Liver (tissue), 8 donors: ENCODE measurements at regions not wholly inside any gene's neighbourhood (a gene's known extent, or its start where the extent isn't known, plus 50 kb on each side); places are given as distances from the start of the nearest gene placed in this dataset.

ENCODE experiments used
- DNase-seq: peaks from one replicate; pipeline ENCODE4 v3.0.0-alpha.2; 2017; ENCODE audit warnings: low spot score
- H3K27ac ChIP-seq, 2 donors: one replicate each; pipeline ENCODE4 v1.7.0; 2013; ENCODE audit warnings: inconsistent platforms in 2 of 2, low read length in 2 of 2, control low read depth in 1 of 2, low read depth in 1 of 2, mild to moderate bottlenecking in 1 of 2
- H3K27me3 ChIP-seq, 4 donors: one replicate each; pipeline versions ENCODE4 v1.6.1 to v1.7.0; 2013; ENCODE audit warnings: low read length in 3 of 4, inconsistent platforms in 1 of 4, mild to moderate bottlenecking in 1 of 4, moderate library complexity in 1 of 4; ENCODE audit not compliant: control insufficient read depth in 4 of 4, insufficient read depth in 4 of 4
- H3K36me3 ChIP-seq, 4 donors: one replicate each; pipeline versions ENCODE4 v1.6.1 to v1.7.0; 2013; ENCODE audit warnings: low read length in 3 of 4, mild to moderate bottlenecking in 3 of 4, low read depth in 1 of 4, moderate library complexity in 1 of 4; ENCODE audit not compliant: control insufficient read depth in 4 of 4, insufficient read depth in 3 of 4
- H3K4me1 ChIP-seq, 4 donors: one replicate each; pipeline versions ENCODE4 v1.6.1 to v1.7.0; 2013; ENCODE audit warnings: low read length in 3 of 4, mild to moderate bottlenecking in 3 of 4, moderate library complexity in 1 of 4; ENCODE audit not compliant: control insufficient read depth in 4 of 4, insufficient read depth in 4 of 4
- H3K4me3 ChIP-seq, 3 donors: one replicate each; pipeline versions ENCODE4 v1.6.1 to v1.7.0; 2013; ENCODE audit warnings: low read length in 3 of 3, control low read depth in 1 of 3, low read depth in 1 of 3, mild to moderate bottlenecking in 1 of 3
- H3K9ac ChIP-seq, 2 donors: one replicate each; pipeline ENCODE4 v1.7.0; 2013; ENCODE audit warnings: low read length in 2 of 2, mild to moderate bottlenecking in 2 of 2, moderate library complexity in 2 of 2, control low read depth in 1 of 2, low read depth in 1 of 2
- H3K9me3 ChIP-seq, 4 donors: one replicate each; pipeline versions ENCODE4 v1.6.1 to v1.7.0; 2013; ENCODE audit warnings: low read length in 3 of 4; ENCODE audit not compliant: control insufficient read depth in 4 of 4
- EGR1 ChIP-seq, 2 donors: IDR thresholded peaks; 2 replicates each; pipeline ENCODE4 v1.6.1; 2016 to 2018; ENCODE audit warnings: antibody characterized with exemption in 2 of 2, low read depth in 2 of 2
- FOXA1 ChIP-seq: IDR thresholded peaks from 2 replicates; pipeline ENCODE4 v1.6.1; 2016; ENCODE audit warnings: antibody characterized with exemption
- FOXA2 ChIP-seq: IDR thresholded peaks from 2 replicates; pipeline ENCODE4 v1.6.1; 2016; ENCODE audit warnings: antibody characterized with exemption
- GABPA ChIP-seq, 2 donors: IDR thresholded peaks in 1 of 2; conservative IDR thresholded peaks in 1 of 2; 2 replicates each; pipeline ENCODE4 v1.6.1; 2016; ENCODE audit warnings: antibody characterized with exemption in 2 of 2, mild to moderate bottlenecking in 1 of 2, moderate library complexity in 1 of 2
- HNF4A ChIP-seq, 2 donors: conservative IDR thresholded peaks; 2 replicates each; pipeline ENCODE4 v1.6.1; 2016; ENCODE audit warnings: antibody characterized with exemption in 2 of 2, mild to moderate bottlenecking in 2 of 2
- HNF4G ChIP-seq: IDR thresholded peaks from 2 replicates; pipeline ENCODE4 v1.6.1; 2016; ENCODE audit warnings: antibody characterized with exemption
- JUND ChIP-seq, 2 donors: IDR thresholded peaks; 2 replicates each; pipeline ENCODE4 v1.6.1; 2016; ENCODE audit warnings: antibody characterized with exemption in 2 of 2
- NR2F2 ChIP-seq: IDR thresholded peaks from 2 replicates; pipeline ENCODE4 v1.6.1; 2016; ENCODE audit warnings: antibody characterized with exemption
- RAD21 ChIP-seq, 2 donors: IDR thresholded peaks; 2 replicates each; pipeline ENCODE4 v1.6.1; 2016; ENCODE audit warnings: antibody characterized with exemption in 2 of 2, mild to moderate bottlenecking in 2 of 2
- RXRA ChIP-seq, 2 donors: IDR thresholded peaks; 2 replicates each; pipeline ENCODE4 v1.6.1; 2017 to 2018; ENCODE audit warnings: antibody characterized with exemption in 2 of 2, mild to moderate bottlenecking in 1 of 2
- SP1 ChIP-seq: IDR thresholded peaks from 2 replicates; pipeline ENCODE4 v1.6.1; 2018; ENCODE audit warnings: antibody characterized with exemption, mild to moderate bottlenecking
- TAF1 ChIP-seq: conservative IDR thresholded peaks from 2 replicates; pipeline ENCODE4 v1.6.1; 2016; ENCODE audit warnings: antibody characterized with exemption, mild to moderate bottlenecking
- WGBS: extraction: QIAGEN DNeasy Blood & Tissue Kit; methylation state at CpG from one replicate; pipeline ENCODE4 v1.1.7; 2013; 5-methylcytosine and 5-hydroxymethylcytosine counted together
- TF ChIP-seq, protein P1 (sequence below): IDR thresholded peaks from 2 replicates; pipeline ENCODE4 v1.6.1; 2016; ENCODE audit warnings: antibody characterized with exemption
- TF ChIP-seq, protein P2 (sequence below): fragments of 150-350 bp; IDR thresholded peaks from 2 replicates; pipeline ENCODE4 v1.5.1; 2017; ENCODE audit warnings: improper control_type of control experiment, low read depth, low read length; ENCODE audit not compliant: missing input control
- TF ChIP-seq, protein P3 (sequence below): IDR thresholded peaks from 2 replicates; pipeline ENCODE4 v1.6.1; 2016; ENCODE audit warnings: antibody characterized with exemption
- TF ChIP-seq, protein P4 (sequence below): IDR thresholded peaks from 2 replicates; pipeline ENCODE4 v1.6.1; 2016; ENCODE audit warnings: antibody characterized with exemption, mild to moderate bottlenecking
- donor health status: healthy.
- donor health status: healthy.
- donor health status: healthy.
- donor health status: healthy.
- donor health status: healthy.

DNA sequence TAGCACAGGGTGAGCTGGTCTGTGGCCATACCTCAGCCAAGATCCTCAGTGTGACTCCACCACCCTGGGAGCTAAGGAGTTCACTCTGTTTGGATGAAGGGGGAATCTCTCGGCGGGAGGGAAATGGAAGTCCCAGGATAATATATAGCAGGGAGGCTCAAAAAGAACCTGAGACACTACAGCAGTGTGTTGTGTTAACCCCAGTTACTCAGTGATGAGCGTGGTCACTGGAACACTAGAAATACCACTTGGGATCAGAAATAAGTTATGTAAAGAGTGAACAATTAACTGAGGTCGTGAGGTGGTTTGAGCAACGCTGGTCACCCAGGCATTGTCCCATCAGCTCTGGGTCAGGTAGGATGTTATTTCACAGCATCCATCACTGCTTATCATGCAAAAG is 59.3 kb upstream of the ADAMTS16 start:
- no peak for DNase-seq
- Histone ChIP-seq H3K9ac (no peak overlapping the region), H3K4me1 (no peaks in the 10 kb centered on the region), H3K36me3 (no peaks in the 10 kb centered on the region), H3K27me3 (peaks cover 0 to 2% (median 0%) of the 10 kb centered on the region in 4 donors), H3K4me3 (no peak overlapping the region), H3K9me3 (no peaks in the 10 kb centered on the region), H3K27ac (no peak overlapping the region)
- WGBS = 73% methylated on average over 5 of the region's 5 CpGs
- TF ChIP-seq EGR1 (IDR thresholded peaks at IDR 0.05; ENCODE audit: low read depth in 2 of 2) = no peak
- TF ChIP-seq NR2F2 = no peak
- TF ChIP-seq RXRA (IDR thresholded peaks at IDR 0.05) = no peak
- no peak for TF ChIP-seq TAF1
- no peak for TF ChIP-seq HNF4G
- TF ChIP-seq JUND (IDR thresholded peaks at IDR 0.05) = no peak
- TF ChIP-seq, protein P1, sequence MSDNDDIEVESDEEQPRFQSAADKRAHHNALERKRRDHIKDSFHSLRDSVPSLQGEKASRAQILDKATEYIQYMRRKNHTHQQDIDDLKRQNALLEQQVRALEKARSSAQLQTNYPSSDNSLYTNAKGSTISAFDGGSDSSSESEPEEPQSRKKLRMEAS = no peak
- TF ChIP-seq RAD21 (IDR thresholded peaks at IDR 0.05) = no peak
- TF ChIP-seq, protein P2, sequence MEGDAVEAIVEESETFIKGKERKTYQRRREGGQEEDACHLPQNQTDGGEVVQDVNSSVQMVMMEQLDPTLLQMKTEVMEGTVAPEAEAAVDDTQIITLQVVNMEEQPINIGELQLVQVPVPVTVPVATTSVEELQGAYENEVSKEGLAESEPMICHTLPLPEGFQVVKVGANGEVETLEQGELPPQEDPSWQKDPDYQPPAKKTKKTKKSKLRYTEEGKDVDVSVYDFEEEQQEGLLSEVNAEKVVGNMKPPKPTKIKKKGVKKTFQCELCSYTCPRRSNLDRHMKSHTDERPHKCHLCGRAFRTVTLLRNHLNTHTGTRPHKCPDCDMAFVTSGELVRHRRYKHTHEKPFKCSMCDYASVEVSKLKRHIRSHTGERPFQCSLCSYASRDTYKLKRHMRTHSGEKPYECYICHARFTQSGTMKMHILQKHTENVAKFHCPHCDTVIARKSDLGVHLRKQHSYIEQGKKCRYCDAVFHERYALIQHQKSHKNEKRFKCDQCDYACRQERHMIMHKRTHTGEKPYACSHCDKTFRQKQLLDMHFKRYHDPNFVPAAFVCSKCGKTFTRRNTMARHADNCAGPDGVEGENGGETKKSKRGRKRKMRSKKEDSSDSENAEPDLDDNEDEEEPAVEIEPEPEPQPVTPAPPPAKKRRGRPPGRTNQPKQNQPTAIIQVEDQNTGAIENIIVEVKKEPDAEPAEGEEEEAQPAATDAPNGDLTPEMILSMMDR = no peak
- TF ChIP-seq SP1 = no peak
- TF ChIP-seq FOXA1 = no peak
- TF ChIP-seq, protein P3, sequence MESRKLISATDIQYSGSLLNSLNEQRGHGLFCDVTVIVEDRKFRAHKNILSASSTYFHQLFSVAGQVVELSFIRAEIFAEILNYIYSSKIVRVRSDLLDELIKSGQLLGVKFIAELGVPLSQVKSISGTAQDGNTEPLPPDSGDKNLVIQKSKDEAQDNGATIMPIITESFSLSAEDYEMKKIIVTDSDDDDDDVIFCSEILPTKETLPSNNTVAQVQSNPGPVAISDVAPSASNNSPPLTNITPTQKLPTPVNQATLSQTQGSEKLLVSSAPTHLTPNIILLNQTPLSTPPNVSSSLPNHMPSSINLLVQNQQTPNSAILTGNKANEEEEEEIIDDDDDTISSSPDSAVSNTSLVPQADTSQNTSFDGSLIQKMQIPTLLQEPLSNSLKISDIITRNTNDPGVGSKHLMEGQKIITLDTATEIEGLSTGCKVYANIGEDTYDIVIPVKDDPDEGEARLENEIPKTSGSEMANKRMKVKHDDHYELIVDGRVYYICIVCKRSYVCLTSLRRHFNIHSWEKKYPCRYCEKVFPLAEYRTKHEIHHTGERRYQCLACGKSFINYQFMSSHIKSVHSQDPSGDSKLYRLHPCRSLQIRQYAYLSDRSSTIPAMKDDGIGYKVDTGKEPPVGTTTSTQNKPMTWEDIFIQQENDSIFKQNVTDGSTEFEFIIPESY = no peak

DNA sequence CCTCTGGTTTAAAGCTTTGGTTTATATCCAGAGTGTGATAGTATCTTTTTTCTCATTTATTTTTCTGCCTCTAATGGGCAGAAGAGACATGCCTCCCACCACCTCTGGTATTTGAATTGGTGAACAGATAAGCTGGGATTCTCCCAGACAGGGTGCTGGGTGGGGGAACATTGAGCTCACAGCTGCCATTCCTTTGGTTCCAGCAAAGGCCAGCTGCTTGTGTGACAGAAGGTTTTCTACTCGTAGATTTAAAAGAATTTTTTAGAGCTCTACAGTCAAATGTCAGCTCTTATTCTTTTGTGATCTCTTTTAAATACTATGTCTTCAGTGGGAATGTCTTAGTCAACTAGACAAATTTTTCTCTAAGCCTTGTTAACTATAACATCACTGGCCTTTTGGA is 54.7 kb upstream of the ADAMTS16 start:
- Histone ChIP-seq H3K4me3 (no peak overlapping the region), H3K27me3 (no peaks in the 10 kb centered on the region), H3K9ac (no peak overlapping the region), H3K9me3 (no peaks in the 10 kb centered on the region), H3K27ac (no peak overlapping the region), H3K36me3 (no peaks in the 10 kb centered on the region), H3K4me1 (no peaks in the 10 kb centered on the region)
- no peak for DNase-seq
- TF ChIP-seq HNF4G (no peak), FOXA2 (no peak), JUND (IDR thresholded peaks at IDR 0.05) (no peak), HNF4A (conservative IDR thresholded peaks at IDR 0.05) (no peak), RXRA (IDR thresholded peaks at IDR 0.05) (no peak), GABPA (IDR thresholded peaks at IDR 0.05 in 1 of 2, conservative IDR thresholded peaks at IDR 0.05 in 1 of 2) (no peak), EGR1 (IDR thresholded peaks at IDR 0.05; ENCODE audit: low read depth in 2 of 2) (no peak)
- TF ChIP-seq, protein P2 = no peak
- TF ChIP-seq, protein P1 = no peak
- TF ChIP-seq, protein P4, sequence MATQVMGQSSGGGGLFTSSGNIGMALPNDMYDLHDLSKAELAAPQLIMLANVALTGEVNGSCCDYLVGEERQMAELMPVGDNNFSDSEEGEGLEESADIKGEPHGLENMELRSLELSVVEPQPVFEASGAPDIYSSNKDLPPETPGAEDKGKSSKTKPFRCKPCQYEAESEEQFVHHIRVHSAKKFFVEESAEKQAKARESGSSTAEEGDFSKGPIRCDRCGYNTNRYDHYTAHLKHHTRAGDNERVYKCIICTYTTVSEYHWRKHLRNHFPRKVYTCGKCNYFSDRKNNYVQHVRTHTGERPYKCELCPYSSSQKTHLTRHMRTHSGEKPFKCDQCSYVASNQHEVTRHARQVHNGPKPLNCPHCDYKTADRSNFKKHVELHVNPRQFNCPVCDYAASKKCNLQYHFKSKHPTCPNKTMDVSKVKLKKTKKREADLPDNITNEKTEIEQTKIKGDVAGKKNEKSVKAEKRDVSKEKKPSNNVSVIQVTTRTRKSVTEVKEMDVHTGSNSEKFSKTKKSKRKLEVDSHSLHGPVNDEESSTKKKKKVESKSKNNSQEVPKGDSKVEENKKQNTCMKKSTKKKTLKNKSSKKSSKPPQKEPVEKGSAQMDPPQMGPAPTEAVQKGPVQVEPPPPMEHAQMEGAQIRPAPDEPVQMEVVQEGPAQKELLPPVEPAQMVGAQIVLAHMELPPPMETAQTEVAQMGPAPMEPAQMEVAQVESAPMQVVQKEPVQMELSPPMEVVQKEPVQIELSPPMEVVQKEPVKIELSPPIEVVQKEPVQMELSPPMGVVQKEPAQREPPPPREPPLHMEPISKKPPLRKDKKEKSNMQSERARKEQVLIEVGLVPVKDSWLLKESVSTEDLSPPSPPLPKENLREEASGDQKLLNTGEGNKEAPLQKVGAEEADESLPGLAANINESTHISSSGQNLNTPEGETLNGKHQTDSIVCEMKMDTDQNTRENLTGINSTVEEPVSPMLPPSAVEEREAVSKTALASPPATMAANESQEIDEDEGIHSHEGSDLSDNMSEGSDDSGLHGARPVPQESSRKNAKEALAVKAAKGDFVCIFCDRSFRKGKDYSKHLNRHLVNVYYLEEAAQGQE = no peak
- 39% methylated on average over 1 of the region's 1 CpG for WGBS
